EH (cell line): ENCODE measurements at regions not wholly inside any gene's neighbourhood (a gene's known extent, or its start where the extent isn't known, plus 50 kb on each side); places are given as distances from the start of the nearest gene placed in this dataset.

Experiments
- DNase-seq: peaks from one replicate; pipeline ENCODE4 v3.0.0-alpha.2; 2015; ENCODE audit warnings: low read depth

- DNase-seq: no peak
These were observed 508.2 kb downstream of the METTL15 start for GRCh38 chr11:28616160-28616965.

GRCh38 chr11:28615542-28615941 is 507.4 kb downstream of the METTL15 start:
- no peak for DNase-seq

- DNase-seq: peak; percentile 31
These were observed 498.7 kb downstream of the METTL15 start for GRCh38 chr11:28606930-28607329.

- peak; percentile 50 for DNase-seq
These were observed 491.5 kb downstream of the METTL15 start for GRCh38 chr11:28599656-28600055.

- no peak for DNase-seq
These were observed 490.3 kb downstream of the METTL15 start for GRCh38 chr11:28598531-28598930.

GRCh38 chr11:28596816-28597215 is 488.6 kb downstream of the METTL15 start:
- DNase-seq: no peak

- peak; percentile 9 for DNase-seq
These were observed 484.0 kb downstream of the METTL15 start for GRCh38 chr11:28592141-28592540.

- peak; percentile 77 for DNase-seq
These were observed 476.8 kb downstream of the METTL15 start for GRCh38 chr11:28584992-28585391.

GRCh38 chr11:28582506-28582905 is 474.3 kb downstream of the METTL15 start:
- DNase-seq: no peak

GRCh38 chr11:28581286-28582242 is 473.4 kb downstream of the METTL15 start:
- peak; percentile 56 for DNase-seq

GRCh38 chr11:28571371-28571770 is 463.2 kb downstream of the METTL15 start:
- DNase-seq: no peak

- DNase-seq: no peak
These were observed 460.9 kb downstream of the METTL15 start for GRCh38 chr11:28569106-28569505.

- DNase-seq: peak; percentile 99
These were observed 458.3 kb downstream of the METTL15 start for GRCh38 chr11:28566339-28567089.

- no peak for DNase-seq
These were observed 451.3 kb downstream of the METTL15 start for GRCh38 chr11:28559492-28559891.

GRCh38 chr11:28547321-28547741 is 439.1 kb downstream of the METTL15 start:
- no peak for DNase-seq

- DNase-seq: no peak
These were observed 437.3 kb downstream of the METTL15 start for GRCh38 chr11:28545536-28545935.

GRCh38 chr11:28542561-28542960 is 434.4 kb downstream of the METTL15 start:
- DNase-seq: peak; percentile 55

- no peak for DNase-seq
These were observed 431.2 kb downstream of the METTL15 start for GRCh38 chr11:28539239-28540030.

GRCh38 chr11:28537822-28538221 is 429.6 kb downstream of the METTL15 start:
- DNase-seq: peak; percentile 78

- DNase-seq: no peak
These were observed 428.5 kb downstream of the METTL15 start for GRCh38 chr11:28536504-28537267.
